ENCODE measurements at regions not wholly inside any gene's neighbourhood (a gene's known extent, or its start where the extent isn't known, plus 50 kb on each side); places are given as distances from the start of the nearest gene placed in this dataset.

DNA sequence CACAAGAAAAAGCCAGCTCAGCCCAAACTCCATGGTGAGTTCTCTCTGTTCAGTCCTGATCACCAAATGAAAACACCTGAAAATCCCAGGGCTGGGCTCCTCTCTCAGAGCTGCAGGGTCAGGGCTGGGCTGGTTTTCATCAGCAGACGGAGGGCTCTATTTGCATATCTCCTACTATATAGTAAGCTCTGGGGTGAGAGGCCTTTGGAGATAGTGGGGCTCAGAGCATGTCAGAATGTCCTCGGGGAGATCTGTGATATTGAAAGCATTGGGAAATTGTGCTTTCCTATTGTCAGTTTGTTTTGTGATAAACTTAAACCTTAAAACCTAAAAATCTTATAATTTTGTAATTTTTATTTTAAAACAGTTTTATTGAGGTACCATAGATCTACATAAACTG is 742.6 kb downstream of the TMEM121 start:
- TF ChIP-seq TAF1 (conservative IDR thresholded peaks at IDR 0.05) (no peak), GABPA (IDR thresholded peaks at IDR 0.05 in 1 of 2, conservative IDR thresholded peaks at IDR 0.05 in 1 of 2) (no peak), RAD21 (IDR thresholded peaks at IDR 0.05) (no peak), SP1 (IDR thresholded peaks at IDR 0.05) (no peak), RXRA (IDR thresholded peaks at IDR 0.05) (no peak), YY1 (IDR thresholded peaks at IDR 0.05) (no peak), EGR1 (IDR thresholded peaks at IDR 0.05; ENCODE audit: low read depth in 2 of 2) (no peak)
- TF ChIP-seq, protein P1, sequence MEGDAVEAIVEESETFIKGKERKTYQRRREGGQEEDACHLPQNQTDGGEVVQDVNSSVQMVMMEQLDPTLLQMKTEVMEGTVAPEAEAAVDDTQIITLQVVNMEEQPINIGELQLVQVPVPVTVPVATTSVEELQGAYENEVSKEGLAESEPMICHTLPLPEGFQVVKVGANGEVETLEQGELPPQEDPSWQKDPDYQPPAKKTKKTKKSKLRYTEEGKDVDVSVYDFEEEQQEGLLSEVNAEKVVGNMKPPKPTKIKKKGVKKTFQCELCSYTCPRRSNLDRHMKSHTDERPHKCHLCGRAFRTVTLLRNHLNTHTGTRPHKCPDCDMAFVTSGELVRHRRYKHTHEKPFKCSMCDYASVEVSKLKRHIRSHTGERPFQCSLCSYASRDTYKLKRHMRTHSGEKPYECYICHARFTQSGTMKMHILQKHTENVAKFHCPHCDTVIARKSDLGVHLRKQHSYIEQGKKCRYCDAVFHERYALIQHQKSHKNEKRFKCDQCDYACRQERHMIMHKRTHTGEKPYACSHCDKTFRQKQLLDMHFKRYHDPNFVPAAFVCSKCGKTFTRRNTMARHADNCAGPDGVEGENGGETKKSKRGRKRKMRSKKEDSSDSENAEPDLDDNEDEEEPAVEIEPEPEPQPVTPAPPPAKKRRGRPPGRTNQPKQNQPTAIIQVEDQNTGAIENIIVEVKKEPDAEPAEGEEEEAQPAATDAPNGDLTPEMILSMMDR (IDR thresholded peaks at IDR 0.05; ENCODE audit: low read depth, low read length, missing input control), result no peak
- TF ChIP-seq, protein P2, sequence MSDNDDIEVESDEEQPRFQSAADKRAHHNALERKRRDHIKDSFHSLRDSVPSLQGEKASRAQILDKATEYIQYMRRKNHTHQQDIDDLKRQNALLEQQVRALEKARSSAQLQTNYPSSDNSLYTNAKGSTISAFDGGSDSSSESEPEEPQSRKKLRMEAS (IDR thresholded peaks at IDR 0.05), result no peak
- TF ChIP-seq, protein P3, sequence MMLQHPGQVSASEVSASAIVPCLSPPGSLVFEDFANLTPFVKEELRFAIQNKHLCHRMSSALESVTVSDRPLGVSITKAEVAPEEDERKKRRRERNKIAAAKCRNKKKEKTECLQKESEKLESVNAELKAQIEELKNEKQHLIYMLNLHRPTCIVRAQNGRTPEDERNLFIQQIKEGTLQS (IDR thresholded peaks at IDR 0.05), result no peak
